SH-SY5Y (cell line): ENCODE measurements at regions not wholly inside any gene's neighbourhood (a gene's known extent, or its start where the extent isn't known, plus 50 kb on each side); places are given as distances from the start of the nearest gene placed in this dataset.

Source experiments
- GATA2 ChIP-seq: IDR thresholded peaks from 2 replicates; pipeline ENCODE4 v1.6.1; 2011; ENCODE audit warnings: mild to moderate bottlenecking, low read depth, low read length
- GATA3 ChIP-seq: IDR thresholded peaks from 2 replicates; pipeline ENCODE4 v1.6.1; 2011; ENCODE audit warnings: low read depth, mild to moderate bottlenecking, low read length, moderate library complexity

- TF ChIP-seq GATA3 = no peak
Measured at GRCh38 chr12:85676816-85677749, 159.1 kb downstream of the RASSF9 start.

DNA sequence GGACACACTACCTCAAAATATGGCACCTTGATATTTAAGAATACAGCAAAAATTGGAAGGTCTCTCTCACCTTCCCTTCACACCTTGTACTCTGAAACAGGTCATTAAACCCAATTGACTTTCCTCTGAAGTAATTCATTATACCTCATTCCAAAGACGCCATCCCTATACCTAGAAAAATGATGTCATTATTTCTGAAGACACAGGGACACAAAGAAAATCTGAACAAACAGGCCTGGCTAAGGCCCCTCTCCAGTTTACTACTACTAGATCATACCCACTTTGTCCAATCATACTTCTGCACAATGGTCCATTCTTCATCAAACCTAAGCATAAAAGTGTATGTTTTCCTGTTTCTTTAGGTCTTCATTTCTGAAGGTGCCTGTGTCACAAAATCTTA is 156.9 kb downstream of the RASSF9 start:
- TF ChIP-seq GATA3 = no peak
- no peak for TF ChIP-seq GATA2

GRCh38 chr12:85680881-85681280 is 155.3 kb downstream of the RASSF9 start:
- TF ChIP-seq GATA3 (no peak), GATA2 (no peak)

DNA sequence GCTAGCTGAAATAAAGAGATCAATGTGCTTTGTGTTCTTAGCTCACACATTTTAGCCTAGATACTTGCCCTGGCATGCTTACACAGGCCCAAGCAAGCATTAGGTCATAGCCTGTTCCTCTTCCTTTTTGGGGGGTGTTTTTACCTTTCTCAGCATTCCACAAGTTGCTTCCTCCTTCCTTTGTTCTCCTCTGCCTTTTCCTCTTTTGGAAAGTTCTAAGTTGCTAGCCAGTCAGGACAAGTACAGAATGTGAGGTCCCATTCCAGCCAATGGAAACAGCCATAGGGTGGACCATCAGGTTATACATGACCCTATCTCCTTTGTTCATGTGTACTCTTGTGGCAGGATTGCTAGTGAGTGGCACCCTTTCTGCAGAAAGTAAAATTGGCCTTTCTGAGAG is 154.9 kb downstream of the RASSF9 start:
- TF ChIP-seq GATA3 (no peak), GATA2 (no peak)

- no peak for TF ChIP-seq GATA3
- TF ChIP-seq GATA2 = no peak
Measured at GRCh38 chr12:85683051-85683450, 153.2 kb downstream of the RASSF9 start.

DNA sequence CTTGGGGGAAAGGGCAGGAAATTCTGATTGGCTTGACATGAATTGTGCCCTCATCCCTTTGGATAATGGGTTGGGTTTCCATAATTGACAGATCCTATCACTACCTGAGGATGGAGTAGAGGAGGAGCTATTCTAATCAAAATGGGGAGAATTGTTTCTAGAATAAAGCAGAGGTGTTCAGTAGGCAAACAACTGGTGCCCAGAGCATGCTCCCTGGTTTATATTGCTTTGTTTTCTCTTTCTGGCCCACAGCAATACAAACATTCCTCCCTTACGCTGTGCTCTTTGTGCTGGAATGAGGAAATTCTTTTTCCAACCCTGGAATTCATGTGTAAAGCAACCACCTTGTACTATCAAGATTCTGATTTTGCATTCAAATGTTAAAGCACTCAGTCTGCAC is 147.4 kb downstream of the RASSF9 start:
- TF ChIP-seq GATA3 (no peak), GATA2 (no peak)

- TF ChIP-seq GATA3 (no peak), GATA2 (no peak)
Measured at GRCh38 chr12:85690146-85690545, 146.1 kb downstream of the RASSF9 start.

GRCh38 chr12:85693093-85693665 is 143.0 kb downstream of the RASSF9 start:
- TF ChIP-seq GATA3 (no peak), GATA2 (no peak)

DNA sequence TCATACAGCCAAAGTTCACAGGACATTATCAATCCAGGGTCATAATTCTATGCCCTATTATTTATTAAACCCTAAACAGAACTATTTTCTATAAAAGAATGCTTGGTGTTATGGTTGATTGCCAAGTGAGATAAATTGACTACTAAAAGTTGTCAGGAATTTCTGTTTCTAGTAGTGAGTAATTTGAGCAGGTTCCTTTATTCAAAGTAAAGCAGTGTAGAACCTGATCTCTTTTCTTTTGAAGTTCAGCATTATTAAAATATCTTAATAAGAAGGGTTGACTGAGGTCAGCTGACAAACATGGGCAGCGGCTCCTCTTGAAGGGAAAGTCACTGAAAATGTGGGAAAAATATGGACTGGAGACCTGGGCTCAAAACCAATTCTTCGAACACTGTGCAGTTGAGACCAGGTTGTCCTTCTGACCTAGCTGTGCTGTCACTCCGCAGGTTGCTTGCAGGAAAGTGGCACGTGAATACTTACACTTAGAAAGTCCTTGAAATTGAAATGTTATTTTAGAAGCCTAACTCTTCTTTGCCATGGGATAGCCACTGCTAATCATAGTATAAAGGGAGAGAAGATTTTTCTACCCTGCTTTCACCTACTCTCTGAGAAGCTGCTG is 141.0 kb downstream of the RASSF9 start:
- no peak for TF ChIP-seq GATA3
- TF ChIP-seq GATA2 = no peak

- no peak for TF ChIP-seq GATA2
- no peak for TF ChIP-seq GATA3
Measured at GRCh38 chr12:85697003-85697402, 139.2 kb downstream of the RASSF9 start.

DNA sequence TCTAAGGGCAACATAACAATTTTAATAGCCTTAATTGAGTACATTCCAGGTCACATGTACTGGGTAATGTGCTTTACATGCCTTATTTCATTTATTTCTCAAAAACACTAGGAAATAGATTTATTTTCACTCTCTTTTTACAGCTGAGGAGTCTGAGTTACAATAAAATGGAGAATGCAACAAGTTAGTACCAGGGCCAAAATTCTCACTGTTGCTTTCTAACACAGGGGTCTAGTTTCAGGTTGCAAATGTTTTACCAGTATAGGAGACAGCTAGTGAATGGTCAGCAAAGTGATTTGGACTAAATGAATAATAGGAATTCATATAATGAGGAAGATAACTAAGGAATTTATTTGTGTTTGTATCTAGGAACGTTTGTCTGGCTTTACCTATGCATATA is 137.3 kb downstream of the RASSF9 start:
- TF ChIP-seq GATA2 = no peak
- no peak for TF ChIP-seq GATA3

- TF ChIP-seq GATA3 (no peak), GATA2 (no peak)
Measured at GRCh38 chr12:85708775-85709174, 127.4 kb downstream of the RASSF9 start.

DNA sequence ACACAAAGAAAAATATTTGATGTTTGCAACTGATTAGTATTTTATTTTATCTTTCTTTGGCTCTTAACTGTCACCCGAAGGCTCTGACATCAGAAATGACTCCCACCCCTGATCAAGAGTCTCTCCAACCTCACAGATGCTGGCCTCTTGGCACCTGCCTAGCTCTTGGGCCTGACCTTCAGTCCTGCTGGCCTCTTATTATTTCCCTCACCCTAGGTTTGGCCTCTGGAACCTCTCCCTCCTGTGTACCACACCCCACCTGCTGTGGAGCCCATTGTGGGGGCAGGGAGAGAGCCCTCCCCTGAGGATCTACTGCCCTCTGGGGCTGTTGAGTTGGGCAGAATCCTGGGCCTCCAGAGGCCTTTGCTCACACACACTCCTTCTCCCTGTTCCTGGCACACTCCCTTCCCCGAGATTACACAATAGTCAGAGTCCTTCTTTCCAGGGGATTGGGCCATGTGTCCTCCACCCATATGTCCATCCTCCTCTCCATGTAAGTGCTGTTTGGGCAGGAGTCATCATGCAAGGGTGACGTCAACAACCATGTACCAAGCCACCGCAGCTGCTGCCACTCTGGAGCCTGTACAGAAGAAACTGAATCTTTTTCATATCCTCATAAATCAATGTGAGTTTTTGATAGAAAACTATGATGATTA is 124.3 kb downstream of the RASSF9 start:
- TF ChIP-seq GATA3 (no peak), GATA2 (no peak)

DNA sequence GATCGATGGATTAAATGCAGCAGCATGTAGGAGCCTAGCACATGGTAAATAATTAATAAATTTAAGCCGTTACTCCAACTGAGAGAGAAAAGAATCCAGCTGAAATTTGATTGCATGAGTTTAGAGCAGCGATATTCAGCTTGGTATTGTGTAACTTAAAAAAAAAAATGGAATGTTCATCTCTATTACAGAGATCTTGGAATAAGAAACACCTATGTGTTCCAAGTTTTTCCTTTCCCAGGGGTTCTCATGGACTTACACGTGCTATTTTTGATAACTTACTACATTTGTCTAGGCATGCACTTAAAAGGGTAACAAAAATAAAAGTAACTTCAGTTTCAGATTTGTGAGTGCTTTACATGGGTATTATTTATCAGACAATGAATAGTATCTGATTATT is 122.8 kb downstream of the RASSF9 start:
- TF ChIP-seq GATA3 (no peak), GATA2 (no peak)
